ENCODE measurements at regions not wholly inside any gene's neighbourhood (a gene's known extent, or its start where the extent isn't known, plus 50 kb on each side); places are given as distances from the start of the nearest gene placed in this dataset.
"Not testable (repeated sequence)": the region's sequence is repeated elsewhere in the genome, so short reads cannot be mapped to it uniquely, and the experiment has no call there.

DNA sequence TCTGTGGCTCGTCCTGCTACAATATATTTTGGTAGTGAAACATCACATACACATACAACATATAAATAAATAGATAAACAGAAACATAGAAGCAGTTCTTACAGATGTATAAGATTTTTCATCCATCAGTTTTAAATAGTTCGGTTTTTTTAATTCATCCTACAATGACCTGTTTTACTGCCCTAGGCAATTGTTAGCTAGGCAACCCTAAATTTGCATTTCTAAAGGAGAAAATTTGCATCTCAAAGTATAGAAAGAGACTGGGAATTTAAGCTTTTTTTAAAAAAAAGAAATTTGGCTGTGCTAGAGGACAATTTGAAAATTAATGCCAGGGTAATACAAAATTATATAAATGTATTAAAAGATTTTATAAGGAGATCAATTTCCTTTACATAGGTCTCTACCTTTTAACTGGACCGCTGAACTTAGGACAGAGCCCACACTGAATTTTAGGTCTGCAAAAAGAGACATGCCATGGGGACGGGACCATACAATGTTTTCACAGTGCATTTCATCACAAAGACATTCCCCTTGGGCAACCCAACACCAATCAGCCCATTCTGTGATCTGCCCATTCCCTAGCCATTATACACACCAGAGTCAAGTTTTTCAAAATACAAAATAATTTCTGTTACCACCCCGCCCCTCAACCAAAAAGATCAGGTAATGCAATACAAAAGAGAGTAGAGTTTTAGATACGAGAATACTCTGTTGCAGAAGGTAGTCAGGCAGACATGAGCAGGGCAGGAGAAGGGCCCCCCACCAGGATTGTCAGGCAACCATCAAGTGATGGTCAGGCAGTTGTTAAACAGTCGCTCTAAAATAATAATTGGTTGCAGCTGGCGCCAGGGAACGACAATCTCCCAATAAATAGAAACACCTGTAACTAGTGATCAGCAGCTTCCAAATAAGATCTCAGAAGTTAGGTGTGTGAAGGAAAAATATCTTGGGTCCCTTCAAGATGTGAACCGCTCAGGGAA, 299.7 kb upstream of the SGCG start:
- Histone ChIP-seq H3K27ac (ENCODE audit: low read length) (no peak overlapping the region), H3K27me3 (ENCODE audit: control insufficient read depth, insufficient read depth, low read length) (no peaks in the 10 kb centered on the region), H3K4me1 (ENCODE audit: control insufficient read depth, insufficient read depth, low read length) (no peaks in the 10 kb centered on the region), H3K36me3 (ENCODE audit: control insufficient read depth, insufficient read depth, low read length) (no peaks in the 10 kb centered on the region), H3K4me3 (ENCODE audit: low read depth in 2 of 2, low read length in 2 of 2) (no peak overlapping the region), H3K9me3 (ENCODE audit: control insufficient read depth, insufficient read depth, low read depth, low read length) (no peaks in the 10 kb centered on the region)
- intact Hi-C loops (cut with micrococcal nuclease; ENCODE audit: unreplicated experiment) (no loop called here), in situ Hi-C loops (cut with HindIII; ENCODE audit: low pct_unique_long_range_greater_than_20kb, low sequenced_read_pairs) (no loop called here)
- no TSS peak for BruUV-seq (replicated peaks)
- ChIA-PET CTCF (no interaction called here), POLR2A (no interaction called here)
- no peak for TF ChIP-seq POLR2AphosphoS5 (IDR thresholded peaks at IDR 0.05; ENCODE audit: low read depth, low read length)
- no peak for TF ChIP-seq SIN3A (IDR thresholded peaks at IDR 0.05; ENCODE audit: borderline replicate concordance, insufficient read depth, low read depth, low read length)
- TF ChIP-seq TCF7L2 (IDR thresholded peaks at IDR 0.05; ENCODE audit: low read depth, low read length) = no peak
- TF ChIP-seq, protein P1, sequence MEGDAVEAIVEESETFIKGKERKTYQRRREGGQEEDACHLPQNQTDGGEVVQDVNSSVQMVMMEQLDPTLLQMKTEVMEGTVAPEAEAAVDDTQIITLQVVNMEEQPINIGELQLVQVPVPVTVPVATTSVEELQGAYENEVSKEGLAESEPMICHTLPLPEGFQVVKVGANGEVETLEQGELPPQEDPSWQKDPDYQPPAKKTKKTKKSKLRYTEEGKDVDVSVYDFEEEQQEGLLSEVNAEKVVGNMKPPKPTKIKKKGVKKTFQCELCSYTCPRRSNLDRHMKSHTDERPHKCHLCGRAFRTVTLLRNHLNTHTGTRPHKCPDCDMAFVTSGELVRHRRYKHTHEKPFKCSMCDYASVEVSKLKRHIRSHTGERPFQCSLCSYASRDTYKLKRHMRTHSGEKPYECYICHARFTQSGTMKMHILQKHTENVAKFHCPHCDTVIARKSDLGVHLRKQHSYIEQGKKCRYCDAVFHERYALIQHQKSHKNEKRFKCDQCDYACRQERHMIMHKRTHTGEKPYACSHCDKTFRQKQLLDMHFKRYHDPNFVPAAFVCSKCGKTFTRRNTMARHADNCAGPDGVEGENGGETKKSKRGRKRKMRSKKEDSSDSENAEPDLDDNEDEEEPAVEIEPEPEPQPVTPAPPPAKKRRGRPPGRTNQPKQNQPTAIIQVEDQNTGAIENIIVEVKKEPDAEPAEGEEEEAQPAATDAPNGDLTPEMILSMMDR (IDR thresholded peaks at IDR 0.05) = no peak
- ATAC-seq (no peak), DNase-seq (ENCODE audit: low read depth, low spot score) (no peak)

DNA sequence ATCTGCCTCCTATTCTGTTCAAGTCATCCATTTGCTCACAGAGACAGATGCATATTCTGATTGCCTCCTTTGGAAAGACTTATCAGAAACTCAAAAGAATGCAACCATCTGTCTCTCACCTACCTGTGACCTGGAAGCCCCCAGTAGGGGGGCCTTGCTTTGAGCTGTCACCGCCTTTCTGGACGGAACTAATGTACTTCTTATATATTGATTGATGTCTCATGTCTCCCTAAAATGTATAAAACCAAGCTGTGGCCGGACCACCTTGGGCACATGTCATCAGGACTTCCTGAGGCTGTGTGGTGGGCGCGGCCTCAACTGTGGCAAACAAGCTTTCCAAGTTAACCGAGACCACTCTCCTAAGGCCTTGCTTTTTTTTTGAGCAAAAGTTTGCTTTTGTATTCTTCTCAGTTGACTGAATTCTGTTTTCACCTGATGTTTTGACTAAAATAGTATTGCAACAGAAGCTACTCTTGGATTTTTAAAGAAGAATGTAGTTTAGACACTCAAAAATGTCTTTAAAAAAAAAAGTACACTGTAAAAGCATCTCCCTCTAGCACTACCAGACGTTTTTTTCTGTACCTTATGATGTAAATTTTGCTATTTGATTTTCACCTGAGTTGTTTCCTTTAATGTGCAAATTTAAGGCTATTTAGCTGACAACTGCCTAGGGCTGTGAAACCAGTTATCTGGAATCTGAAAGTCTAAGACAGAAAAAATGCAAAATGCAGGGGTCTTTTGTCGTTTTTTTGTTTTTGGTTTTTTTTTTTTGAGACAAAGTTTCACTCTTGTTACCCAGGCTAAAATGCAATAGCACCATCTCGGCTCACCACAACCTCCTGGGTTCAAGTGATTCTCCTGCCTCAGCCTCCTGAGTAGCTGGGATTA, 298.8 kb upstream of the SGCG start:
- CTCF ChIA-PET; DNase-seq (ENCODE audit: low read depth, low spot score); POLR2A ChIA-PET; H3K4me1 ChIP-seq (ENCODE audit: control insufficient read depth, insufficient read depth, low read length); H3K27ac ChIP-seq (ENCODE audit: low read length); intact Hi-C loops (cut with micrococcal nuclease; ENCODE audit: unreplicated experiment); H3K36me3 ChIP-seq (ENCODE audit: control insufficient read depth, insufficient read depth, low read length); H3K9me3 ChIP-seq (ENCODE audit: control insufficient read depth, insufficient read depth, low read depth, low read length); ATAC-seq; BruUV-seq (replicated peaks); in situ Hi-C loops (cut with HindIII; ENCODE audit: low pct_unique_long_range_greater_than_20kb, low sequenced_read_pairs); H3K4me3 ChIP-seq (ENCODE audit: low read depth in 2 of 2, low read length in 2 of 2); H3K27me3 ChIP-seq (ENCODE audit: control insufficient read depth, insufficient read depth, low read length): not testable (repeated sequence)

DNA sequence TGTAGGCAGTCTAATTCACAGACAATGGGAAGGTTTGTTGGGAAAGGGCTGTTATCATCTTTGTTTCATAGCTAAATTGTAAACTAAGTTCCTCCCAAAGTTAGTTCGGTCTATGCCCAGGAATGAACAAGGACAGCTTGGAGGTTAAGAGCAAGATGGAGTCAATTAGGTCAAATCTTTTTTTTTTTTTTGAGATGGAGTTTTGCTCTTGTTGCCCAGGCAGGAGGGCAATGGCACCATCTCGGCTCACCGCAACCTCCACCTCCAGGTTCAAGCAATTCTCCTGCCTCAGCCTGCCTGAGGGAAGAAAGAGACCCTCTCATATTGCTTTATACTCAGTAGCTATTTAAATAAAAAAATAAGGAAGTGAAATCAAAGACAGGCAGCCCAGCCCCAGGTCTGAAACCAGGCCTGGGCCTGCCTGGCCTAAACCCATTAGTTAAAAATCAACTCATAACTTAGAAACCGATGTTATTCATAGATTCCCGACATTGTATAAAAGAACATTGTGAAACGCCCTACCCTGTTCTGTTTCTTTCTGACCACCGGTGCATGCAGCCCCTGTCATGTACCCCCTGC, 297.4 kb upstream of the SGCG start:
- no peak for DNase-seq (ENCODE audit: low read depth, low spot score)
- CTCF ChIA-PET = no interaction called here
- Histone ChIP-seq H3K36me3 (ENCODE audit: control insufficient read depth, insufficient read depth, low read length) (no peaks in the 10 kb centered on the region), H3K27me3 (ENCODE audit: control insufficient read depth, insufficient read depth, low read length) (no peaks in the 10 kb centered on the region), H3K4me3 (ENCODE audit: low read depth in 2 of 2, low read length in 2 of 2) (no peak overlapping the region), H3K9me3 (ENCODE audit: control insufficient read depth, insufficient read depth, low read depth, low read length) (no peaks in the 10 kb centered on the region), H3K4me1 (ENCODE audit: control insufficient read depth, insufficient read depth, low read length) (no peaks in the 10 kb centered on the region), H3K27ac (ENCODE audit: low read length) (no peak overlapping the region)
- POLR2A ChIA-PET = no interaction called here
- intact Hi-C loops (cut with micrococcal nuclease; ENCODE audit: unreplicated experiment) = no loop called here
- in situ Hi-C loops (cut with HindIII; ENCODE audit: low pct_unique_long_range_greater_than_20kb, low sequenced_read_pairs) = no loop called here
- no peak for ATAC-seq
- no TSS peak for BruUV-seq (replicated peaks)
- TF ChIP-seq POLR2AphosphoS5 (IDR thresholded peaks at IDR 0.05; ENCODE audit: low read depth, low read length) (no peak), TCF7L2 (IDR thresholded peaks at IDR 0.05; ENCODE audit: low read depth, low read length) (no peak), SIN3A (IDR thresholded peaks at IDR 0.05; ENCODE audit: borderline replicate concordance, insufficient read depth, low read depth, low read length) (no peak)
- TF ChIP-seq, protein P2, sequence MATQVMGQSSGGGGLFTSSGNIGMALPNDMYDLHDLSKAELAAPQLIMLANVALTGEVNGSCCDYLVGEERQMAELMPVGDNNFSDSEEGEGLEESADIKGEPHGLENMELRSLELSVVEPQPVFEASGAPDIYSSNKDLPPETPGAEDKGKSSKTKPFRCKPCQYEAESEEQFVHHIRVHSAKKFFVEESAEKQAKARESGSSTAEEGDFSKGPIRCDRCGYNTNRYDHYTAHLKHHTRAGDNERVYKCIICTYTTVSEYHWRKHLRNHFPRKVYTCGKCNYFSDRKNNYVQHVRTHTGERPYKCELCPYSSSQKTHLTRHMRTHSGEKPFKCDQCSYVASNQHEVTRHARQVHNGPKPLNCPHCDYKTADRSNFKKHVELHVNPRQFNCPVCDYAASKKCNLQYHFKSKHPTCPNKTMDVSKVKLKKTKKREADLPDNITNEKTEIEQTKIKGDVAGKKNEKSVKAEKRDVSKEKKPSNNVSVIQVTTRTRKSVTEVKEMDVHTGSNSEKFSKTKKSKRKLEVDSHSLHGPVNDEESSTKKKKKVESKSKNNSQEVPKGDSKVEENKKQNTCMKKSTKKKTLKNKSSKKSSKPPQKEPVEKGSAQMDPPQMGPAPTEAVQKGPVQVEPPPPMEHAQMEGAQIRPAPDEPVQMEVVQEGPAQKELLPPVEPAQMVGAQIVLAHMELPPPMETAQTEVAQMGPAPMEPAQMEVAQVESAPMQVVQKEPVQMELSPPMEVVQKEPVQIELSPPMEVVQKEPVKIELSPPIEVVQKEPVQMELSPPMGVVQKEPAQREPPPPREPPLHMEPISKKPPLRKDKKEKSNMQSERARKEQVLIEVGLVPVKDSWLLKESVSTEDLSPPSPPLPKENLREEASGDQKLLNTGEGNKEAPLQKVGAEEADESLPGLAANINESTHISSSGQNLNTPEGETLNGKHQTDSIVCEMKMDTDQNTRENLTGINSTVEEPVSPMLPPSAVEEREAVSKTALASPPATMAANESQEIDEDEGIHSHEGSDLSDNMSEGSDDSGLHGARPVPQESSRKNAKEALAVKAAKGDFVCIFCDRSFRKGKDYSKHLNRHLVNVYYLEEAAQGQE (IDR thresholded peaks at IDR 0.05; ENCODE audit: insufficient read depth in 1 of 2, low read depth in 2 of 2, low read length in 1 of 2) = no peak
- TF ChIP-seq, protein P1 (IDR thresholded peaks at IDR 0.05) = no peak
